Skin epidermis (tissue), 12 donors: ENCODE measurements at regions not wholly inside any gene's neighbourhood (a gene's known extent, or its start where the extent isn't known, plus 50 kb on each side); places are given as distances from the start of the nearest gene placed in this dataset.
"Not testable (repeated sequence)": the region's sequence is repeated elsewhere in the genome, so short reads cannot be mapped to it uniquely, and the experiment has no call there.

Source experiments
- H3K27ac ChIP-seq, 21 experiments: fragments of 200-600 bp; sonication (generic) in 11 of 21; one replicate each; pipeline ENCODE4 v1.5.0; 2020; ENCODE audit warnings: mild to moderate bottlenecking in 3 of 21, inconsistent platforms in 2 of 21, moderate library complexity in 2 of 21
- H3K4me3 ChIP-seq, 7 experiments: fragments of 200-600 bp; sonication (generic) in 2 of 7; one replicate each; pipeline ENCODE4 v1.5.0; 2020; ENCODE audit warnings: inconsistent platforms in 2 of 7, mild to moderate bottlenecking in 2 of 7, moderate library complexity in 1 of 7

- Histone ChIP-seq H3K4me3 (no peak overlapping the region), H3K27ac (no peak overlapping the region)
These were observed 223.8 kb downstream of the CHIC2 start for GRCh38 chr4:53840643-53841042.

GRCh38 chr4:53833302-53834003, 231.0 kb downstream of the CHIC2 start:
- H3K4me3 ChIP-seq, H3K27ac ChIP-seq: not testable (repeated sequence)

GRCh38 chr4:53832549-53832948, 231.9 kb downstream of the CHIC2 start:
- Histone ChIP-seq H3K4me3 (no peak overlapping the region), H3K27ac (no peak overlapping the region)

GRCh38 chr4:53830511-53830910, 233.9 kb downstream of the CHIC2 start:
- Histone ChIP-seq H3K4me3 (no peak overlapping the region), H3K27ac (no peak overlapping the region)

GRCh38 chr4:53821179-53821851, 230.0 kb upstream of the LNX1 start:
- H3K27ac ChIP-seq, result no peak overlapping the region
- no peak overlapping the region for H3K4me3 ChIP-seq

GRCh38 chr4:53818104-53818503, 226.8 kb upstream of the LNX1 start:
- Histone ChIP-seq H3K27ac (no peak overlapping the region), H3K4me3 (no peak overlapping the region)

- no peak overlapping the region for H3K4me3 ChIP-seq
- H3K27ac ChIP-seq, result no peak overlapping the region
These were observed 225.3 kb upstream of the LNX1 start for GRCh38 chr4:53816561-53816960.

GRCh38 chr4:53815281-53815680, 224.0 kb upstream of the LNX1 start:
- no peak overlapping the region for H3K4me3 ChIP-seq
- H3K27ac ChIP-seq, result no peak overlapping the region

GRCh38 chr4:53813998-53814397, 222.7 kb upstream of the LNX1 start:
- Histone ChIP-seq H3K4me3 (no peak overlapping the region), H3K27ac (no peak overlapping the region)

- H3K27ac ChIP-seq, result no peak overlapping the region
These were observed 219.4 kb upstream of the LNX1 start for GRCh38 chr4:53810643-53811042.

GRCh38 chr4:53809816-53810215, 218.5 kb upstream of the LNX1 start:
- Histone ChIP-seq H3K4me3 (no peak overlapping the region), H3K27ac (no peak overlapping the region)

More at GRCh38 chr4:53810643-53811042, 219.4 kb upstream of the LNX1 start:
- H3K4me3 ChIP-seq, result no peak overlapping the region

- Histone ChIP-seq H3K4me3 (no peak overlapping the region), H3K27ac (no peak overlapping the region)
These were observed 214.0 kb upstream of the LNX1 start for GRCh38 chr4:53805291-53805690.

- H3K27ac ChIP-seq, result no peak overlapping the region
- H3K4me3 ChIP-seq, result no peak overlapping the region
These were observed 213.4 kb upstream of the LNX1 start for GRCh38 chr4:53804719-53805118.

GRCh38 chr4:53802500-53802899, 211.2 kb upstream of the LNX1 start:
- Histone ChIP-seq H3K4me3 (no peak overlapping the region), H3K27ac (no peak overlapping the region)

GRCh38 chr4:53801373-53801772, 210.1 kb upstream of the LNX1 start:
- Histone ChIP-seq H3K4me3 (no peak overlapping the region), H3K27ac (no peak overlapping the region)

- H3K27ac ChIP-seq, result no peak overlapping the region
- H3K4me3 ChIP-seq, result no peak overlapping the region
These were observed 209.5 kb upstream of the LNX1 start for GRCh38 chr4:53800741-53801140.

GRCh38 chr4:53793096-53793495, 201.8 kb upstream of the LNX1 start:
- Histone ChIP-seq H3K27ac (no peak overlapping the region), H3K4me3 (no peak overlapping the region)

- no peak overlapping the region for H3K27ac ChIP-seq
- H3K4me3 ChIP-seq, result no peak overlapping the region
These were observed 199.0 kb upstream of the LNX1 start for GRCh38 chr4:53790286-53790685.

GRCh38 chr4:53788621-53789020, 197.3 kb upstream of the LNX1 start:
- H3K27ac ChIP-seq, result no peak overlapping the region
- no peak overlapping the region for H3K4me3 ChIP-seq

- H3K27ac ChIP-seq, result no peak overlapping the region
- no peak overlapping the region for H3K4me3 ChIP-seq
These were observed 196.7 kb upstream of the LNX1 start for GRCh38 chr4:53788011-53788410.

GRCh38 chr4:53786632-53787031, 195.3 kb upstream of the LNX1 start:
- no peak overlapping the region for H3K27ac ChIP-seq

GRCh38 chr4:53785996-53786395, 194.7 kb upstream of the LNX1 start:
- Histone ChIP-seq H3K4me3 (no peak overlapping the region), H3K27ac (no peak overlapping the region)

More at GRCh38 chr4:53786632-53787031, 195.3 kb upstream of the LNX1 start:
- H3K4me3 ChIP-seq, result no peak overlapping the region
